HCT116 (cell line): ENCODE measurements at regions not wholly inside any gene's neighbourhood (a gene's known extent, or its start where the extent isn't known, plus 50 kb on each side); places are given as distances from the start of the nearest gene placed in this dataset.

ENCODE experiments used
- ATAC-seq: fragments of 200-7000 bp; cut with Tn5 transposase; 2 replicates; pipeline ENCODE4 v1.9.1; 2020; ENCODE audit warnings: mild to moderate bottlenecking, moderate library complexity
- BruUV-seq: library from RNA; stranded (reverse); fragments of 400-500 nt; replicated peaks from 2 replicates; lab custom pipeline; 2021; lab: Mats Ljungman, UMichigan
- CTCF ChIA-PET: fragments of 300-600 bp; sonication (Branson Sonifier 250); formaldehyde crosslinking; loops from one replicate; lab custom pipeline; 2021; ENCODE audit warnings: antibody characterized with exemption; lab: Charles Lee
- POLR2A ChIA-PET: fragments of 300-600, 350-600 bp; sonication (Branson Sonifier 250); formaldehyde crosslinking; loops from one replicate; lab custom pipeline; 2021; ENCODE audit warnings: antibody characterized with exemption; lab: Charles Lee
- RAD21 ChIA-PET, 2 experiments: fragments of 300-600 bp; sonication (Branson Sonifier 250); formaldehyde crosslinking; loops; one replicate each; lab custom pipeline; 2023; ENCODE audit warnings: low total read pairs in 2 of 2; ENCODE audit not compliant: uncharacterized antibody in 2 of 2, unreplicated experiment in 2 of 2, low non-redundant PET in 1 of 2; lab: Charles Lee
- DNase-seq: peaks from one replicate; pipeline ENCODE4 v3.0.0-alpha.2; 2010; ENCODE audit warnings: low read depth, low spot score
- H2AFZ ChIP-seq: fragments of 200-600 bp; shearing (Covaris generic), sonication (generic); 2 replicates; pipeline ENCODE4 v1.6.1; 2017; ENCODE audit warnings: low read depth, mixed run types, mixed read lengths, antibody characterized with exemption, low read length; ENCODE audit not compliant: poor library complexity, severe bottlenecking
- H3K27ac ChIP-seq: 2 replicates; pipeline ENCODE4 v1.5.1; 2012; ENCODE audit warnings: low read depth, low read length
- H3K27me3 ChIP-seq: fragments of 200-600 bp; sonication (generic); 2 replicates; pipeline ENCODE4 v1.6.1; 2016; ENCODE audit warnings: mixed run types, low read length, mixed read lengths; ENCODE audit not compliant: insufficient read depth
- H3K36me3 ChIP-seq, 2 experiments: fragments of 200-500 bp in 1 of 2; fragments of 200-600 bp in 1 of 2; sonication (Bioruptor generic) in 1 of 2; sonication (generic) in 1 of 2; 2 replicates each; pipeline versions ENCODE4 v1.5.1 to v1.6.1; 2014 to 2016; ENCODE audit warnings: low read length in 2 of 2, inconsistent platforms in 1 of 2, mixed read lengths in 1 of 2, mixed run types in 1 of 2; ENCODE audit not compliant: insufficient read depth in 2 of 2, control insufficient read depth in 1 of 2
- H3K4me1 ChIP-seq, 2 experiments: fragments of 200-600 bp in 1 of 2; sonication (generic) in 1 of 2; 2 replicates each; pipeline versions ENCODE4 v1.5.1 to v1.6.1; 2012 to 2017; ENCODE audit warnings: low read length in 2 of 2, inconsistent platforms in 1 of 2, mild to moderate bottlenecking in 1 of 2, mixed read lengths in 1 of 2, mixed run types in 1 of 2, moderate library complexity in 1 of 2; ENCODE audit not compliant: insufficient read depth in 2 of 2, control insufficient read depth in 1 of 2
- H3K4me2 ChIP-seq: fragments of 200-600 bp; sonication (generic); 2 replicates; pipeline ENCODE4 v1.6.1; 2017; ENCODE audit warnings: mixed run types, low read length, mixed read lengths
- H3K4me3 ChIP-seq, 2 experiments: fragments of 200-600 bp in 1 of 2; sonication (generic) in 1 of 2; replicated peaks in 1 of 2; 2 replicates each; pipeline ENCODE4 v1.5.1; 2011 to 2016; ENCODE audit warnings: low read length in 2 of 2, control low read depth in 1 of 2, low read depth in 1 of 2, mild to moderate bottlenecking in 1 of 2, mixed read lengths in 1 of 2, mixed run types in 1 of 2
- H3K79me2 ChIP-seq: fragments of 200-600 bp; sonication (generic); 2 replicates; pipeline ENCODE4 v1.6.1; 2017; ENCODE audit warnings: mild to moderate bottlenecking, mixed run types, low read length, moderate library complexity, mixed read lengths; ENCODE audit not compliant: insufficient read depth
- H3K9ac ChIP-seq: fragments of 200-600 bp; sonication (generic); 2 replicates; pipeline ENCODE4 v1.6.1; 2016; ENCODE audit warnings: low read length, mixed read lengths
- H3K9me2 ChIP-seq: fragments of 200-600 bp; sonication (generic), shearing (Covaris generic); 2 replicates; pipeline ENCODE4 v1.6.1; 2017; ENCODE audit warnings: mixed run types, mild to moderate bottlenecking, moderate library complexity; ENCODE audit not compliant: insufficient read depth
- H3K9me3 ChIP-seq, 2 experiments: fragments of 200-500 bp in 1 of 2; fragments of 200-600 bp in 1 of 2; sonication (Bioruptor generic) in 1 of 2; sonication (generic) in 1 of 2; 2 replicates each; pipeline ENCODE4 v1.6.1; 2014 to 2017; ENCODE audit warnings: low read length in 2 of 2, mixed read lengths in 2 of 2, inconsistent platforms in 1 of 2, low read depth in 1 of 2, mild to moderate bottlenecking in 1 of 2, mixed run types in 1 of 2, moderate library complexity in 1 of 2; ENCODE audit not compliant: control insufficient read depth in 1 of 2, insufficient read depth in 1 of 2
- H4K20me1 ChIP-seq: fragments of 200-600 bp; sonication (generic), shearing (Covaris generic); 2 replicates; pipeline ENCODE4 v1.6.1; 2017; ENCODE audit warnings: mixed run types, mild to moderate bottlenecking, moderate library complexity; ENCODE audit not compliant: insufficient read depth
- EGR1 ChIP-seq: IDR thresholded peaks from 2 replicates; pipeline ENCODE4 v1.6.1; 2012; ENCODE audit warnings: low read depth
- ELF1 ChIP-seq: IDR thresholded peaks from 2 replicates; pipeline ENCODE4 v1.6.1; 2012; ENCODE audit warnings: low read depth, borderline replicate concordance
- FOSL1 ChIP-seq: IDR thresholded peaks from 2 replicates; pipeline ENCODE4 v1.6.1; 2012; ENCODE audit warnings: low read depth
- POLR2AphosphoS5 ChIP-seq: IDR thresholded peaks from 2 replicates; pipeline ENCODE4 v1.6.1; 2011; ENCODE audit warnings: mild to moderate bottlenecking, low read depth, low read length, moderate library complexity
- REST ChIP-seq: IDR thresholded peaks from 2 replicates; pipeline ENCODE4 v1.6.1; 2012; ENCODE audit warnings: low read depth
- SP1 ChIP-seq: IDR thresholded peaks from 2 replicates; pipeline ENCODE4 v1.6.1; 2012; ENCODE audit warnings: low read depth
- SRF ChIP-seq: IDR thresholded peaks from 2 replicates; pipeline ENCODE4 v1.6.1; 2012; ENCODE audit warnings: low read depth
- YY1 ChIP-seq: IDR thresholded peaks from 2 replicates; pipeline ENCODE4 v1.6.1; 2011; ENCODE audit warnings: low read length, low read depth, moderate library complexity, mild to moderate bottlenecking; ENCODE audit not compliant: insufficient replicate concordance; ENCODE audit errors: extremely low read depth
- ZBTB33 ChIP-seq: IDR thresholded peaks from 2 replicates; pipeline ENCODE4 v1.6.1; 2011; ENCODE audit warnings: mild to moderate bottlenecking, low read length, moderate library complexity; ENCODE audit not compliant: insufficient replicate concordance; ENCODE audit errors: extremely low read depth
- ZFX ChIP-seq: fragments of 450-650 bp; IDR thresholded peaks from 2 replicates; pipeline ENCODE4 v1.6.1; 2017
- ZNF274 ChIP-seq: fragments of 200-500 bp; sonication (Bioruptor generic); IDR thresholded peaks from 2 replicates; pipeline ENCODE4 v1.6.1; 2014; ENCODE audit warnings: mild to moderate bottlenecking, low read depth, low read length, inconsistent platforms
- intact Hi-C: fragments of 100-400 bp; cut with micrococcal nuclease; formaldehyde crosslinking; loops from 2 replicates; pipeline ENCODE4 v1.10.0; 2022

- Histone ChIP-seq H3K27ac (no peak overlapping the region), H3K9me3 (no peaks in the 10 kb centered on the region), H3K4me3 (no peak overlapping the region), H3K79me2 (no peaks in the 10 kb centered on the region), H3K36me3 (no peaks in the 10 kb centered on the region), H3K4me1 (no peaks in the 10 kb centered on the region), H3K27me3 (no peaks in the 10 kb centered on the region), H3K9me2 (no peaks in the 10 kb centered on the region), H4K20me1 (no peaks in the 10 kb centered on the region), H3K9ac (no peak overlapping the region), H2AFZ (no peak overlapping the region), H3K4me2 (no peak overlapping the region)
- ATAC-seq (no peak), DNase-seq (no peak)
- no peak for TF ChIP-seq POLR2AphosphoS5
- no peak for TF ChIP-seq ZBTB33
- no peak for TF ChIP-seq ZNF274
- TF ChIP-seq YY1: no peak
- no peak for TF ChIP-seq ZFX
- no peak for TF ChIP-seq SRF
- TF ChIP-seq EGR1: no peak
- TF ChIP-seq REST: no peak
- no peak for TF ChIP-seq FOSL1
- no peak for TF ChIP-seq SP1
- TF ChIP-seq ELF1: no peak
- intact Hi-C loops: no loop called here
- ChIA-PET RAD21 (no interaction called here), POLR2A (no interaction called here), CTCF (no interaction called here)
- BruUV-seq: no TSS peak
Observed at GRCh38 chr4:120163895-120164294, 97.2 kb upstream of the MAD2L1 start.
